Astrocyte (in vitro differentiated cells and primary cell): ENCODE measurements at regions not wholly inside any gene's neighbourhood (a gene's known extent, or its start where the extent isn't known, plus 50 kb on each side); places are given as distances from the start of the nearest gene placed in this dataset.

Experiments
- DNase-seq: peaks from one replicate; pipeline ENCODE4 v3.0.0-alpha.2; 2010; ENCODE audit warnings: low read depth
- FAIRE-seq: peaks from 2 replicates; lab custom pipeline; 2011; peaks lifted over from hg19 to GRCh38; lab: Jason Lieb, UNC
- H2AFZ ChIP-seq: 2 replicates; pipeline ENCODE4 v1.6.0; 2012; ENCODE audit warnings: low read depth, low read length, inconsistent platforms
- H3K27ac ChIP-seq: 2 replicates; pipeline ENCODE4 v1.5.1; 2011; ENCODE audit warnings: low read depth, low read length, inconsistent platforms
- H3K27me3 ChIP-seq: 2 replicates; pipeline ENCODE4 v1.6.0; 2011; ENCODE audit warnings: low read length, inconsistent platforms; ENCODE audit not compliant: insufficient read depth
- H3K36me3 ChIP-seq: 2 replicates; pipeline ENCODE4 v1.5.1; 2011; ENCODE audit warnings: low read length, inconsistent platforms; ENCODE audit not compliant: insufficient read depth
- H3K4me1 ChIP-seq: 2 replicates; pipeline ENCODE4 v1.5.1; 2011; ENCODE audit warnings: low read length, inconsistent platforms; ENCODE audit not compliant: insufficient read depth
- H3K4me2 ChIP-seq: 2 replicates; pipeline ENCODE4 v1.6.0; 2012; ENCODE audit warnings: low read length, inconsistent platforms
- H3K4me3 ChIP-seq: 2 replicates; pipeline ENCODE4 v1.5.1; 2011; ENCODE audit warnings: low read depth, mild to moderate bottlenecking, low read length, inconsistent platforms; ENCODE audit not compliant: insufficient read depth
- H3K79me2 ChIP-seq: 2 replicates; pipeline ENCODE4 v1.6.0; 2012; ENCODE audit warnings: mild to moderate bottlenecking, low read length, inconsistent platforms; ENCODE audit not compliant: insufficient read depth
- H3K9ac ChIP-seq: 2 replicates; pipeline ENCODE4 v1.6.0; 2012; ENCODE audit warnings: mild to moderate bottlenecking, low read length, inconsistent platforms
- H3K9me3 ChIP-seq: 2 replicates; pipeline ENCODE4 v1.5.1; 2012; ENCODE audit warnings: low read depth, mild to moderate bottlenecking, low read length, inconsistent platforms; ENCODE audit not compliant: insufficient read depth
- H4K20me1 ChIP-seq: 2 replicates; pipeline ENCODE4 v1.6.0; 2012; ENCODE audit warnings: low read length, inconsistent platforms; ENCODE audit not compliant: insufficient read depth
- H3K27ac Mint-ChIP-seq: one replicate; pipeline ENCODE4 v1.8.0; 2021; ENCODE audit warnings: mild to moderate bottlenecking, mixed read lengths; ENCODE audit not compliant: unreplicated experiment
- H3K27me3 Mint-ChIP-seq: one replicate; pipeline ENCODE4 v1.8.0; 2021; ENCODE audit warnings: low read depth, mixed read lengths; ENCODE audit not compliant: unreplicated experiment
- H3K36me3 Mint-ChIP-seq: one replicate; pipeline ENCODE4 v1.8.0; 2021; ENCODE audit warnings: low read depth, mixed read lengths; ENCODE audit not compliant: unreplicated experiment
- H3K4me1 Mint-ChIP-seq: one replicate; pipeline ENCODE4 v1.8.0; 2021; ENCODE audit warnings: low read depth, mixed read lengths; ENCODE audit not compliant: unreplicated experiment
- H3K4me3 Mint-ChIP-seq: one replicate; pipeline ENCODE4 v1.8.0; 2021; ENCODE audit warnings: mild to moderate bottlenecking, moderate library complexity, mixed read lengths; ENCODE audit not compliant: unreplicated experiment
- H3K9me3 Mint-ChIP-seq: one replicate; pipeline ENCODE4 v1.8.0; 2021; ENCODE audit warnings: mild to moderate bottlenecking, mixed read lengths; ENCODE audit not compliant: unreplicated experiment
- CTCF ChIP-seq: IDR thresholded peaks from 2 replicates; pipeline ENCODE4 v1.5.1; 2011; ENCODE audit warnings: low read depth, mild to moderate bottlenecking, inconsistent platforms, low read length, moderate library complexity; ENCODE audit not compliant: insufficient read depth
- EZH2 ChIP-seq: IDR thresholded peaks from 2 replicates; pipeline ENCODE4 v1.6.1; 2012; ENCODE audit warnings: mild to moderate bottlenecking, low read length, inconsistent platforms; ENCODE audit not compliant: insufficient read depth

DNA sequence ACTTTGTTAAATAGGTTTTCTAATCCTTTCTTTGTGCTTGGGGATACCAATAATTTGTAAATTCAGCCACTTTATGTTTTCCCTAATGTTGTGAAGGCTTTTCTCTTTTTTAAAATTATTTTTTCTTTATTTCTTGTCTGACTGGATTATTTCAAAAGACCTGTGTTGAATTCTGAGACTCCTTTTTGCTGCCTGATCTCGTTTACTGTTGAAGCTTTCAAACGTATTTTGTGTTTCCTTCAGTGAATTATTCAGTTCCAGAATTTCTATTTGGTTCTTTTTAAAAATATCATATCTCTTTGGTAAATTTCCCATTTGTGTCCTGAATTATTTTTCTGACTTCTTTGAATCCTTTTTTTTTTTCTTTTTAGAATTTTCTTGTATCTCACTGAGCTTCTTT, 241.6 kb downstream of the LRIG3 start:
- H3K36me3 Mint-ChIP-seq = peaks cover 7% of the 10 kb centered on the region
- no peak for DNase-seq
- H3K36me3 ChIP-seq = no peaks in the 10 kb centered on the region

GRCh38 chr12:58681730-58682129, 238.6 kb downstream of the LRIG3 start:
- no peak for FAIRE-seq
- H3K4me2 ChIP-seq = no peak overlapping the region
- no peak overlapping the region for H3K4me3 Mint-ChIP-seq

More for the DNA sequence above, 241.6 kb downstream of the LRIG3 start:
- peaks cover 9% of the 10 kb centered on the region for H3K9me3 ChIP-seq
- no peak overlapping the region for H3K4me2 ChIP-seq
- no peak for TF ChIP-seq CTCF
- TF ChIP-seq EZH2 = no peak
- H3K4me1 ChIP-seq = no peaks in the 10 kb centered on the region
- no peaks in the 10 kb centered on the region for H3K4me1 Mint-ChIP-seq
- no peak overlapping the region for H3K4me3 Mint-ChIP-seq
- H3K9ac ChIP-seq = no peak overlapping the region
- no peaks in the 10 kb centered on the region for H3K27me3 Mint-ChIP-seq
- no peak overlapping the region for H2AFZ ChIP-seq
- no peak overlapping the region for H3K27ac Mint-ChIP-seq
- FAIRE-seq = no peak
- no peaks in the 10 kb centered on the region for H4K20me1 ChIP-seq
- no peaks in the 10 kb centered on the region for H3K79me2 ChIP-seq
- no peak overlapping the region for H3K4me3 ChIP-seq
- peaks cover 19% of the 10 kb centered on the region for H3K9me3 Mint-ChIP-seq
- no peak overlapping the region for H3K27ac ChIP-seq
- H3K27me3 ChIP-seq = no peaks in the 10 kb centered on the region

DNA sequence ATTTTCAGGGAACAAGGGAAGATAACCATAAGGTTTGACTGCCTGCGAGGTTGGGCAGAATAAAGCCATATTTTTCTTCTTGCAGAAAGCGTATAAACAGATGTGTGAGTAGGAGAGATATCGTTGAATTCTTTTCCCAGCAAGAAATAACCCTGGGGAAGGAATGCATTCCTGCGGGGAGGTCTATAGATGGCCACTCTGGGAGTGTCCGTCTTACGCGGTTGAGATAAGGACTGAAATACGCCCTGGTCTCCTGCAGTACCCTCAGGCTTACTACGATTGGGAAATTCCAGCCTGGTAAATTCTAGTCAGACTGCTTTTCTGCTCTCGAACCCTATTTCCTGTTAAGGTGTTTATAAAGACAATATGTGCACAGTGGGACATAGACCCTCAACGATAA, 225.0 kb downstream of the LRIG3 start:
- H3K4me1 Mint-ChIP-seq = no peaks in the 10 kb centered on the region
- H3K79me2 ChIP-seq = no peaks in the 10 kb centered on the region
- no peak overlapping the region for H3K4me3 ChIP-seq
- no peaks in the 10 kb centered on the region for H3K27me3 ChIP-seq
- no peak overlapping the region for H3K27ac Mint-ChIP-seq
- H3K27me3 Mint-ChIP-seq = no peaks in the 10 kb centered on the region
- TF ChIP-seq EZH2 (no peak), CTCF (no peak)
- DNase-seq (no peak), FAIRE-seq (no peak)
- H3K27ac ChIP-seq = no peak overlapping the region
- no peak overlapping the region for H2AFZ ChIP-seq
- H4K20me1 ChIP-seq = no peaks in the 10 kb centered on the region
- H3K4me1 ChIP-seq = no peaks in the 10 kb centered on the region
- peaks cover 16% of the 10 kb centered on the region for H3K9me3 Mint-ChIP-seq
- H3K36me3 ChIP-seq = no peaks in the 10 kb centered on the region
- H3K4me3 Mint-ChIP-seq = no peak overlapping the region
- H3K4me2 ChIP-seq = no peak overlapping the region
- H3K9ac ChIP-seq = no peak overlapping the region
- H3K36me3 Mint-ChIP-seq = no peaks in the 10 kb centered on the region
- H3K9me3 ChIP-seq = no peaks in the 10 kb centered on the region

More at GRCh38 chr12:58681730-58682129, 238.6 kb downstream of the LRIG3 start:
- Histone ChIP-seq H3K4me3 (no peak overlapping the region), H3K9ac (no peak overlapping the region), H3K79me2 (no peaks in the 10 kb centered on the region), H3K36me3 (no peaks in the 10 kb centered on the region), H3K27me3 (no peaks in the 10 kb centered on the region), H3K27ac (no peak overlapping the region), H2AFZ (no peak overlapping the region), H4K20me1 (no peaks in the 10 kb centered on the region), H3K9me3 (peaks cover 9% of the 10 kb centered on the region), H3K4me1 (no peaks in the 10 kb centered on the region)
- Mint-ChIP-seq H3K36me3 (peaks cover 7% of the 10 kb centered on the region), H3K9me3 (peaks cover 17% of the 10 kb centered on the region), H3K27me3 (no peaks in the 10 kb centered on the region), H3K4me1 (no peaks in the 10 kb centered on the region), H3K27ac (no peak overlapping the region)
- DNase-seq = no peak
- TF ChIP-seq EZH2 = no peak
